SJCRH30 (cell line): ENCODE measurements at regions not wholly inside any gene's neighbourhood (a gene's known extent, or its start where the extent isn't known, plus 50 kb on each side); places are given as distances from the start of the nearest gene placed in this dataset.

Experiments
- DNase-seq, 2 experiments: peaks; one replicate each; pipeline ENCODE4 v3.0.0-alpha.2; 2015 to 2020
- H3K27ac ChIP-seq: fragments of 250-450 bp; sonication (Bioruptor Pico); 2 replicates; pipeline ENCODE4 v1.5.1; 2020; ENCODE audit warnings: mild to moderate bottlenecking, moderate library complexity
- H3K27me3 ChIP-seq: fragments of 250-450 bp; sonication (Bioruptor Pico); 2 replicates; pipeline ENCODE4 v1.5.1; 2020; ENCODE audit warnings: mild to moderate bottlenecking, moderate library complexity
- H3K36me3 ChIP-seq: fragments of 250-450 bp; sonication (Bioruptor Pico); 2 replicates; pipeline ENCODE4 v1.5.1; 2020; ENCODE audit warnings: mild to moderate bottlenecking, moderate library complexity
- H3K4me1 ChIP-seq: fragments of 250-450 bp; sonication (Bioruptor Pico); 2 replicates; pipeline ENCODE4 v1.5.1; 2020; ENCODE audit warnings: mild to moderate bottlenecking, moderate library complexity
- H3K4me3 ChIP-seq: fragments of 250-450 bp; sonication (Bioruptor Pico); 2 replicates; pipeline ENCODE4 v1.5.1; 2020; ENCODE audit warnings: mild to moderate bottlenecking, moderate library complexity
- H3K9me3 ChIP-seq: fragments of 250-450 bp; sonication (Bioruptor Pico); replicated peaks from 2 replicates; pipeline ENCODE4 v1.5.1; 2020; ENCODE audit warnings: mild to moderate bottlenecking, moderate library complexity

- no peak overlapping the region for H3K4me3 ChIP-seq
- DNase-seq = no peak
- H3K27ac ChIP-seq = no peak overlapping the region
- peaks cover 6% of the 10 kb centered on the region; the same call in 1 of the 2 replicates for H3K27me3 ChIP-seq
- H3K9me3 ChIP-seq = no peaks in the 10 kb centered on the region
- no peaks in the 10 kb centered on the region for H3K4me1 ChIP-seq
- no peaks in the 10 kb centered on the region for H3K36me3 ChIP-seq
These were observed 62.4 kb downstream of the CLDN17 start for GRCh38 chr21:30104241-30104640.

GRCh38 chr21:30102871-30103270 is 63.7 kb downstream of the CLDN17 start:
- Histone ChIP-seq H3K4me3 (no peak overlapping the region), H3K27me3 (peaks cover 6% of the 10 kb centered on the region; the same call in 1 of the 2 replicates), H3K27ac (no peak overlapping the region), H3K9me3 (no peaks in the 10 kb centered on the region), H3K36me3 (no peaks in the 10 kb centered on the region), H3K4me1 (no peaks in the 10 kb centered on the region)
- DNase-seq = no peak

- H3K36me3 ChIP-seq = no peaks in the 10 kb centered on the region
- no peaks in the 10 kb centered on the region for H3K9me3 ChIP-seq
- peaks cover 6% of the 10 kb centered on the region; the same call in 1 of the 2 replicates for H3K27me3 ChIP-seq
- no peak for DNase-seq
- no peak overlapping the region for H3K4me3 ChIP-seq
- H3K4me1 ChIP-seq = no peaks in the 10 kb centered on the region
- H3K27ac ChIP-seq = no peak overlapping the region
These were observed 64.6 kb downstream of the CLDN17 start for GRCh38 chr21:30101967-30102366.

- H3K4me1 ChIP-seq = no peaks in the 10 kb centered on the region
- no peaks in the 10 kb centered on the region for H3K36me3 ChIP-seq
- no peak overlapping the region for H3K27ac ChIP-seq
- H3K27me3 ChIP-seq = no peaks in the 10 kb centered on the region
- no peaks in the 10 kb centered on the region for H3K9me3 ChIP-seq
- no peak overlapping the region for H3K4me3 ChIP-seq
- no peak for DNase-seq
These were observed 68.8 kb downstream of the CLDN17 start for GRCh38 chr21:30097791-30098190.

- H3K36me3 ChIP-seq = no peaks in the 10 kb centered on the region
- no peak overlapping the region for H3K27ac ChIP-seq
- H3K4me3 ChIP-seq = no peak overlapping the region
- no peaks in the 10 kb centered on the region for H3K9me3 ChIP-seq
- no peaks in the 10 kb centered on the region for H3K27me3 ChIP-seq
- DNase-seq = no peak
- H3K4me1 ChIP-seq = no peaks in the 10 kb centered on the region
These were observed 83.2 kb downstream of the CLDN17 start for GRCh38 chr21:30083225-30083945.

GRCh38 chr21:30081506-30081905 is 85.1 kb downstream of the CLDN17 start:
- no peaks in the 10 kb centered on the region for H3K4me1 ChIP-seq
- no peaks in the 10 kb centered on the region for H3K27me3 ChIP-seq
- no peak overlapping the region for H3K4me3 ChIP-seq
- H3K36me3 ChIP-seq = no peaks in the 10 kb centered on the region
- no peak overlapping the region for H3K27ac ChIP-seq
- H3K9me3 ChIP-seq = no peaks in the 10 kb centered on the region
- no peak for DNase-seq

- peaks cover 6% of the 10 kb centered on the region; the same call in 1 of the 2 replicates for H3K27me3 ChIP-seq
- H3K9me3 ChIP-seq = no peaks in the 10 kb centered on the region
- H3K27ac ChIP-seq = no peak overlapping the region
- no peaks in the 10 kb centered on the region for H3K4me1 ChIP-seq
- H3K36me3 ChIP-seq = no peaks in the 10 kb centered on the region
- DNase-seq = peak in 1 of 2 experiments; percentile 11
- H3K4me3 ChIP-seq = no peak overlapping the region
These were observed 94.1 kb downstream of the CLDN17 start for GRCh38 chr21:30072496-30072895.

GRCh38 chr21:30058928-30059327 is 107.7 kb downstream of the CLDN17 start:
- no peak for DNase-seq
- Histone ChIP-seq H3K36me3 (no peaks in the 10 kb centered on the region), H3K4me3 (no peak overlapping the region), H3K9me3 (no peaks in the 10 kb centered on the region), H3K27ac (no peak overlapping the region), H3K27me3 (no peaks in the 10 kb centered on the region), H3K4me1 (no peaks in the 10 kb centered on the region)

GRCh38 chr21:30057108-30057507 is 109.5 kb downstream of the CLDN17 start:
- no peaks in the 10 kb centered on the region for H3K27me3 ChIP-seq
- no peaks in the 10 kb centered on the region for H3K9me3 ChIP-seq
- no peaks in the 10 kb centered on the region for H3K36me3 ChIP-seq
- no peak for DNase-seq
- no peak overlapping the region for H3K27ac ChIP-seq
- no peaks in the 10 kb centered on the region for H3K4me1 ChIP-seq
- H3K4me3 ChIP-seq = no peak overlapping the region

- Histone ChIP-seq H3K4me3 (no peak overlapping the region), H3K27me3 (no peaks in the 10 kb centered on the region), H3K9me3 (no peaks in the 10 kb centered on the region), H3K36me3 (no peaks in the 10 kb centered on the region), H3K4me1 (no peaks in the 10 kb centered on the region), H3K27ac (no peak overlapping the region)
- DNase-seq = no peak
These were observed 108.8 kb upstream of the GRIK1 start for GRCh38 chr21:30048570-30048969.

- no peaks in the 10 kb centered on the region for H3K36me3 ChIP-seq
- no peak overlapping the region for H3K27ac ChIP-seq
- H3K27me3 ChIP-seq = no peaks in the 10 kb centered on the region
- no peak overlapping the region for H3K4me3 ChIP-seq
- DNase-seq = peak in 1 of 2 experiments; percentile 48
- no peaks in the 10 kb centered on the region for H3K4me1 ChIP-seq
- H3K9me3 ChIP-seq = no peaks in the 10 kb centered on the region
These were observed 104.8 kb upstream of the GRIK1 start for GRCh38 chr21:30044447-30045064.

- H3K27ac ChIP-seq = no peak overlapping the region
These were observed 102.6 kb upstream of the GRIK1 start for GRCh38 chr21:30042443-30042842.

GRCh38 chr21:30033441-30033840 is 93.6 kb upstream of the GRIK1 start:
- no peaks in the 10 kb centered on the region for H3K4me1 ChIP-seq
- no peak overlapping the region for H3K27ac ChIP-seq
- H3K4me3 ChIP-seq = no peak overlapping the region
- no peaks in the 10 kb centered on the region; the same call in 1 of the 2 replicates for H3K27me3 ChIP-seq
- H3K36me3 ChIP-seq = no peaks in the 10 kb centered on the region
- no peaks in the 10 kb centered on the region for H3K9me3 ChIP-seq
- DNase-seq = no peak

More at GRCh38 chr21:30042443-30042842, 102.6 kb upstream of the GRIK1 start:
- Histone ChIP-seq H3K9me3 (no peaks in the 10 kb centered on the region), H3K36me3 (no peaks in the 10 kb centered on the region), H3K4me3 (no peak overlapping the region), H3K27me3 (no peaks in the 10 kb centered on the region), H3K4me1 (no peaks in the 10 kb centered on the region)
- DNase-seq = no peak

- Histone ChIP-seq H3K27ac (no peak overlapping the region), H3K4me3 (no peak overlapping the region), H3K36me3 (no peaks in the 10 kb centered on the region), H3K4me1 (no peaks in the 10 kb centered on the region), H3K27me3 (no peaks in the 10 kb centered on the region), H3K9me3 (no peaks in the 10 kb centered on the region)
- DNase-seq = no peak
These were observed 90.6 kb upstream of the GRIK1 start for GRCh38 chr21:30030416-30030815.

- Histone ChIP-seq H3K27ac (no peak overlapping the region), H3K27me3 (no peaks in the 10 kb centered on the region), H3K4me1 (no peaks in the 10 kb centered on the region), H3K36me3 (no peaks in the 10 kb centered on the region), H3K4me3 (no peak overlapping the region), H3K9me3 (no peaks in the 10 kb centered on the region)
- DNase-seq = no peak
These were observed 88.7 kb upstream of the GRIK1 start for GRCh38 chr21:30028537-30028936.

- no peak overlapping the region for H3K4me3 ChIP-seq
- no peaks in the 10 kb centered on the region for H3K27me3 ChIP-seq
- H3K4me1 ChIP-seq = no peaks in the 10 kb centered on the region
- H3K9me3 ChIP-seq = no peaks in the 10 kb centered on the region
- H3K36me3 ChIP-seq = no peaks in the 10 kb centered on the region
- DNase-seq = no peak
- H3K27ac ChIP-seq = no peak overlapping the region
These were observed 88.2 kb upstream of the GRIK1 start for GRCh38 chr21:30027986-30028385.
